HG03378 (cell line): ENCODE measurements at regions not wholly inside any gene's neighbourhood (a gene's known extent, or its start where the extent isn't known, plus 50 kb on each side); places are given as distances from the start of the nearest gene placed in this dataset.
"Not testable (repeated sequence)": the region's sequence is repeated elsewhere in the genome, so short reads cannot be mapped to it uniquely, and the experiment has no call there.

ENCODE experiments used
- ATAC-seq: cut with Tn5 transposase; IDR thresholded peaks from one replicate; pipeline ENCODE4 v1.9.1; 2021; ENCODE audit warnings: mild to moderate bottlenecking, moderate library complexity; ENCODE audit not compliant: unreplicated experiment

DNA sequence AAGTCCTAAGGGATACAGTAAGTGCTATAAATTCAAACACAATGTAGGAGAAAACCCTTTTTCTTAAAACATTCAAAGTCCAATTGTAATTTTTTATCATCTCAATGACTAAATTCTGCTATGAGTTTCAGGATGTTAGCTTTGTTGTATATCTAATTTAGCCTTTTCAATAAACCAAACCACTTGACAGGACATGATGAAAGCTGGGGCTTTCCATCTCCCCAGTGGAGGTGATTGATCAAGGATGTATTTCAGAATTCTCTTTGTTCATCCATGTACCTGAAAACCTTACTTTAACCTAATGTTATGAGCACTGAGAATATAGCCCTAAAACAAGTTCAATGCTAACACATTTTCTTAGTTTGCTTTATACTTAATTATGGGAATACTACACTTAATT, 639.0 kb upstream of the ITGA1 start:
- ATAC-seq = no peak

DNA sequence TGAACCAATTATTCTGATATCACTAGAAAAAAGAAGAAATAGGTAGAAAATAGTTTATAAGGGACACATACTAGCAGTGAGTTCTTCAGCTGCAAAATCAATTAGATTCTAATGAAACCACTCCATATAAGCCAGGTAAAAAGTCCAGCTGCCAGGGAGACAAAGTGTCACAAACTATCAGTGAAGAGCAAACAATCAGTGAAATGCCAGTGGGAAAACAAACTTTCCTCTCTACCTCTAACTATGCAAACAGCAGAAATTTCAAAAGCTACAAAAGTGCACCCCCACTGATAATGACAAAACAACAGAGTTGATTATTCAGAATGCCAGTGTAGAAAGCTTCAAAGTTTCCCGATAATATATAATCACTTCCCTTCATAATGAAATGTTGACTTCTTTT, 637.2 kb upstream of the ITGA1 start:
- no peak for ATAC-seq

DNA sequence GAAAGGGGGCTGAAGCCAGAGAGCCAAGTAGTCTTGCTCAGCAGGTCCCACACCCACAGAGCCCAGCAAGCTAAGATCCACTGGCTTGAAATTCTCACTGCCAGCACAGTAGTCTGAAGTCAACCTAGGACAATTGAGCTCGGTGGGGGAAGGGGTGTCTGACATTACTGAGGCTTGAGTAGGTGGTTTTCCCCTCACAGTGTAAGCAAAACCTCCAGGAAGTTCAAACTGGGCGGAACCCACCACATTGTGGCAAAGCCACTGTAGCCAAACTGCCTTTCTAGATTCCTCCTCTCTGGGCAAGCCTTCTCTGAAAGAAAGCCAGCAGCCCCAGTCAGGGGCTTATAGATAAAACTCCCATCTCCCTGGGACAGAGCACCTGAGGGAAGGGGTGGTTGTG, 630.9 kb upstream of the ITGA1 start:
- ATAC-seq = not testable (repeated sequence)

DNA sequence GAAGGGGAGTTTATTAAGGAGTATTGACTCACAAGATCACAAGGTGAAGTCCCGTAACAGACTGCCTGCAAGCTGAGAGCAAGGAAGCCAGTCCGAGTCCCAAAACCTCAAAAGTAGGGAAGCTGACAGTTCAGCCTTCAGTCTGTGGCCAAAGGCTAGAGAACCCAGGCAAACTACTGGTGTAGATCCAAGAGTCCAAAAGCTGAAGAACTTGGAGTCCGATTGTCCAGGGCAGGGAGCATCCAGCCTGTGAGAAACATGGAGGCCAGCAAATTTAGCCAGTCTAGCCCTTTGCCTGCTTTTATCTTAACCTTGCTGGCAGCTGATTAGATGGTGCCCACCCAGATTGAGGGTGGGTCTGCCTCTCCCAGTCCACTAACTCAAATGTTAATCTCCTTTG, 621.9 kb upstream of the ITGA1 start:
- not testable (repeated sequence) for ATAC-seq

DNA sequence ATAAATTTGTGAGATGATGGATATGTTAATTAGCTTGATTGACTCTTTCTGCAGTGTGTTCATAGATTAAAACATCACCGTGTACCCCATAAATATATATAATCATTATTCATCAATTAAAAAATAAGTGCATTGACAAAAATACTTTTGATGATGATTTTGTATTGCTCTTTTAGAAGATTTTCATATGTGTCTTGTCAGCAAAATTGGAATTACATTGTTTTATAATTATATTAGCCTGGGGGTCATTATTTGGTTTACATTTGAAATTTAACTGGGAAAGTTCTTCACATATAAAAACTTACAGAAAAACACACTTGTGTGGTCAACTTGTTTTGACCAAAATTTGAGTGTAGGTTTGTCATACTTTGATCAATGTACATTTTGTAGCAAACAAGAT, 614.6 kb upstream of the ITGA1 start:
- ATAC-seq = no peak

DNA sequence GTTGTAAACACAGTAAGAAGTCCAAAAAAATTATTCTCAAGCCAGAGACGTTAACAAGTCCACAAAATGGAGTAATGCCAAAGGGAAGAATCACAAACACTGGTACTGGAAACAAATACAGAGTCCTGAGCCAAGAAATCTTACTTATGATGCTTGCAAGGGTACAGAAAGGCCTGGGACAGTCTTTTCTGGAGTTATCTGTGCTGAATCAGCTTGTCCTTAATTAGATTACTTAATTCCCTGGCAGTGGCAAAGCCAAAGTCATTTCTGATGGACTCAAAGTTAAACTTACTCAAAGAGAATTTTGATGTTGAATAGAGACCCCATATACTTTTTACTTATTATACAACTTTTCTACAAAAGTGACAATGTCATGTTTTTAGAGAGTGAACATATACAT, 610.5 kb upstream of the ITGA1 start:
- ATAC-seq = no peak

DNA sequence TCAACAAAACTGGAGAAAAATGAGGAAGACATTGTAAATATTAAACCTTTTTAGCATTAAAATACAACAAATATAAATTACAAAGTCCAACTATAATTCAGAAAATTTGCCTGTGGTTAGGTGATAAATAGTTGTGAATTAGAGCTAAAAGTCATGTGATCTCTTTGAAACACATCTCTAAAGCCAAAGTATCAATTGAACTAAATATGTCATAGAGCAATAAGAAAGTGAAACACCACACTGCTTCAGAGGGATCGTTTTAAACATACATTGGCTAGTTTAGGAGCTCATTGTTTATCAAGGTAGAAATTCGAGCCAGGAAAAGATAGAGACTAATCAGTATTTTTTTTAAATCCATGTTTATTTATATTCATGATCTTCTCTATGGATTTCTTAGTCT, 606.3 kb upstream of the ITGA1 start:
- no peak for ATAC-seq

DNA sequence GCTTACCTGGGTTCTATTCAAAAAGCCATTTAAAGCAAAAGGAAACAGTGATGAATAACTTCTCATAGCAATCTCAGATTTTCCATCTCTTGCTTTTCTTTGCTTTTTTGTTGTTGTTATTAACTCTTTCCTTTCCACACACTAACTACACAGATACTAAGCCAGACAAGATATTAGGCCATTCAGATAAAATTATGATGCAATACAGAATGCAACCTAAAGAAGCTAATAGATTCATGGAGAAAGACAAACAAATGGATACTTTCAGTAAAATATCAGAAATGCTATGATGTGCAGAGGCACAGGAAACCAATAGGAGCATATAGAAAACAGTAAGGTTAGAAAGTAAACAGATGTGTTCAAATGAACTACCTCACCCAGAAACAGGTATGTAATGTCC, 597.0 kb upstream of the ITGA1 start:
- ATAC-seq = no peak

DNA sequence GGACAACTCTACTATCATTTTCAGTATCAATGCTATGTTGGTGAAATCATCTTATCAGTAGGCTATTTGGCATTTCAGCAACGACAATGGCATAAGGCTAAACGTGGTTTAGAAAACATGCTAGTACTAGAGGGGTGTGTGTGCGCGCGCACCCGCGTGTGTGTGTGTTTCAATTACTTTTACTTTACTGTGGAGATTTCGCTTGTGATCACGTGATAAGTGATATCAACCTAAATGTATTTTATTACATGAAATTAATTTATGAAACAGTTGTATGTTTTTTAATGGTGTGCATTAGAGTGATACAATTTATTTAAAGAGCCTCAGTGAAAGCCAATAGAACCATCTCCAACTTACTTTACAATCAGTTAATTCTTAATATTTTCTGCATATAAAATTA, 587.9 kb upstream of the ITGA1 start:
- ATAC-seq = no peak

DNA sequence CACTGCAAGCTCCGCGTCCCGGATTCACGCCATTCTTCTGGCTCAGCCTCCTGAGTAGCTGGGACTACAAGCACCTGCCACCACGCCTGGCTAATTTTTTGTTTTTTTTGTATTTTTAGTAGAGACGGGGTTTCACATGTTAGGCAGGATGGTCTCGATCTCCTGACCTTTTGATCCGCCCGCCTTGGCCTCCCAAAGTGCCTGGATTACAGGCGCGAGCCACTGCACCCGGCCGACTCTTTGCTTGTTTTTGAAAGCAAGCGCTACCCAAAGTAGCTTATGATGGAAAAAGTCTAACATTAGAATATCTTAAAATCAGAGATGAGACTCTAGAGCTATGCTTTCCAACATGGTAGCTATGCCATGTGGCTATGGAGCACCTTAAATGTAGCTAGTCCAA, 585.5 kb upstream of the ITGA1 start:
- ATAC-seq = no peak

DNA sequence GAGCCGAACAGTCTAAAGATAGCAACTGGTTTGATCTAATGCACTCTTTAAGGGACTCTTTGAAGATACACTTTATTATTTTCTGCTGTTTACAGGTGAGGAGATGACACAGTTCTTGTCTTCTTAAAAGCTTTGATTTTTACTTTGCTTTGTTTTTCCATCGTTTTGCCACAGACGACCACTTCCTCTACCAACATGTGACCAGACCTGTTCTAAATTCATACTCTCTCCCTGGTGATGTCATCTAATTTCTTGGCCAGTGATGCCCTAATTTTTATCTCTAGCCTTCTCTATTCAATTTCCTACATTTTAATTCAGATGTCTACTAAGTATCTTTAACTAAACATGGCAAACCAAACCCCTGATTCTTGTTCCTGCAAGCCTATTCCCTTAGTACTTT, 583.4 kb upstream of the ITGA1 start:
- ATAC-seq = no peak
